ENCODE measurements at regions not wholly inside any gene's neighbourhood (a gene's known extent, or its start where the extent isn't known, plus 50 kb on each side); places are given as distances from the start of the nearest gene placed in this dataset.

DNA sequence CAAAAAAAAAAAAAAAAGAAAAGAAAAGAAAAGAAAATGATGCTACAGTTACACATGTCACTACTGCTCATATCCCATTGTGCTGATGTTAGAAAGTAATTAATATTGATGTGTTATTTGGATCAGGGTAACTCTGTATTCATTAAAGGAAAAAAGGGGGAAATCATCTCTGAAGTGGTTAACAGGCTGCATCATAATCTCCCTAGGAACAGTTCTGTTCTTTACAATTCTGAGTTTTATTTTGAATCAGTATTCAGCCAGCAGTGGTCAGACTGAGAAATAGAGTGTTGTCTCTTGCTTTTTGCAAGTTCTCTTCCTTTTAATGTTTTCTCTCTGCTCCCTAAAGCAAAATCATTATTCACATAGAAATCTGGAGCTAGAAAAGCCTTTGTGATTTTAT, 128.6 kb upstream of the CRY1 start:
- TF ChIP-seq, protein P1, sequence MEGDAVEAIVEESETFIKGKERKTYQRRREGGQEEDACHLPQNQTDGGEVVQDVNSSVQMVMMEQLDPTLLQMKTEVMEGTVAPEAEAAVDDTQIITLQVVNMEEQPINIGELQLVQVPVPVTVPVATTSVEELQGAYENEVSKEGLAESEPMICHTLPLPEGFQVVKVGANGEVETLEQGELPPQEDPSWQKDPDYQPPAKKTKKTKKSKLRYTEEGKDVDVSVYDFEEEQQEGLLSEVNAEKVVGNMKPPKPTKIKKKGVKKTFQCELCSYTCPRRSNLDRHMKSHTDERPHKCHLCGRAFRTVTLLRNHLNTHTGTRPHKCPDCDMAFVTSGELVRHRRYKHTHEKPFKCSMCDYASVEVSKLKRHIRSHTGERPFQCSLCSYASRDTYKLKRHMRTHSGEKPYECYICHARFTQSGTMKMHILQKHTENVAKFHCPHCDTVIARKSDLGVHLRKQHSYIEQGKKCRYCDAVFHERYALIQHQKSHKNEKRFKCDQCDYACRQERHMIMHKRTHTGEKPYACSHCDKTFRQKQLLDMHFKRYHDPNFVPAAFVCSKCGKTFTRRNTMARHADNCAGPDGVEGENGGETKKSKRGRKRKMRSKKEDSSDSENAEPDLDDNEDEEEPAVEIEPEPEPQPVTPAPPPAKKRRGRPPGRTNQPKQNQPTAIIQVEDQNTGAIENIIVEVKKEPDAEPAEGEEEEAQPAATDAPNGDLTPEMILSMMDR (IDR thresholded peaks at IDR 0.05): no peak
- TF ChIP-seq POLR2A (IDR thresholded peaks at IDR 0.05): no peak

Data from esophagus squamous epithelium (tissue), 4 donors.